ENCODE measurements at regions not wholly inside any gene's neighbourhood (a gene's known extent, or its start where the extent isn't known, plus 50 kb on each side); places are given as distances from the start of the nearest gene placed in this dataset.

- intact Hi-C loops (cut with micrococcal nuclease): no loop called here
Measured at GRCh38 chr11:15716550-15716949, 601.8 kb downstream of the INSC start.

GRCh38 chr11:15720460-15720859 is 605.7 kb downstream of the INSC start:
- peaks cover 37% of the 10 kb centered on the region for H3K27me3 Mint-ChIP-seq (ENCODE audit: insufficient read depth, unreplicated experiment)
- no peaks in the 10 kb centered on the region for H3K36me3 Mint-ChIP-seq (ENCODE audit: insufficient read depth, unreplicated experiment)
- BruUV-seq (replicated peaks): no TSS peak
- no peak overlapping the region for H3K4me3 Mint-ChIP-seq (ENCODE audit: unreplicated experiment)
- POLR2A ChIA-PET: interaction anchor here (0.6 kb wide), 1 partner anchor 84 kb away, joined by 3 read pairs; no protein-coding TSS in a partner anchor
- peak; percentile 6 for DNase-seq (ENCODE audit: unreplicated experiment)
- no peaks in the 10 kb centered on the region for H3K4me1 Mint-ChIP-seq (ENCODE audit: insufficient read depth, unreplicated experiment)
- intact Hi-C loops (cut with micrococcal nuclease): no loop called here
- H3K9me3 Mint-ChIP-seq (ENCODE audit: unreplicated experiment): no peaks in the 10 kb centered on the region
- TF ChIP-seq CTCF (IDR thresholded peaks at IDR 0.05; ENCODE audit: unreplicated experiment): no peak
- CTCF ChIA-PET: interaction anchor here (0.8 to 1.6 kb wide), 2 partner anchors 52 to 70 kb away, joined by 3 to 5 read pairs; no protein-coding TSS in a partner anchor
- no peak overlapping the region for H3K27ac Mint-ChIP-seq (ENCODE audit: low read depth, unreplicated experiment)

More at GRCh38 chr11:15716550-15716949, 601.8 kb downstream of the INSC start:
- no TSS peak for BruUV-seq (replicated peaks)
- peaks cover 41% of the 10 kb centered on the region for H3K27me3 Mint-ChIP-seq (ENCODE audit: insufficient read depth, unreplicated experiment)
- no peaks in the 10 kb centered on the region for H3K9me3 Mint-ChIP-seq (ENCODE audit: unreplicated experiment)
- ChIA-PET CTCF (interaction anchor here (0.7 to 1.3 kb wide), 2 partner anchors 14 to 305 kb away, joined by 3 to 4 read pairs; no protein-coding TSS in a partner anchor), POLR2A (no interaction called here)
- no peak overlapping the region for H3K27ac Mint-ChIP-seq (ENCODE audit: low read depth, unreplicated experiment)
- no peaks in the 10 kb centered on the region for H3K36me3 Mint-ChIP-seq (ENCODE audit: insufficient read depth, unreplicated experiment)
- no peak for TF ChIP-seq CTCF (IDR thresholded peaks at IDR 0.05; ENCODE audit: unreplicated experiment)
- DNase-seq (ENCODE audit: unreplicated experiment): peak; percentile 43
- H3K4me3 Mint-ChIP-seq (ENCODE audit: unreplicated experiment): no peak overlapping the region
- H3K4me1 Mint-ChIP-seq (ENCODE audit: insufficient read depth, unreplicated experiment): no peaks in the 10 kb centered on the region

- CTCF ChIA-PET: interaction anchor here (0.9 kb wide), 1 partner anchor 96 kb away, joined by 3 read pairs; no protein-coding TSS in a partner anchor
- H3K4me1 Mint-ChIP-seq (ENCODE audit: insufficient read depth, unreplicated experiment): no peaks in the 10 kb centered on the region
- no TSS peak for BruUV-seq (replicated peaks)
- no peaks in the 10 kb centered on the region for H3K36me3 Mint-ChIP-seq (ENCODE audit: insufficient read depth, unreplicated experiment)
- H3K27me3 Mint-ChIP-seq (ENCODE audit: insufficient read depth, unreplicated experiment): peaks cover 33% of the 10 kb centered on the region
- POLR2A ChIA-PET: interaction anchor here (1.6 kb wide), 1 partner anchor 59 kb away, joined by 3 read pairs; no protein-coding TSS in a partner anchor
- no peak for DNase-seq (ENCODE audit: unreplicated experiment)
- no peak overlapping the region for H3K27ac Mint-ChIP-seq (ENCODE audit: low read depth, unreplicated experiment)
- no peak for TF ChIP-seq CTCF (IDR thresholded peaks at IDR 0.05; ENCODE audit: unreplicated experiment)
- H3K9me3 Mint-ChIP-seq (ENCODE audit: unreplicated experiment): no peaks in the 10 kb centered on the region
- intact Hi-C loops (cut with micrococcal nuclease): no loop called here
- H3K4me3 Mint-ChIP-seq (ENCODE audit: unreplicated experiment): no peak overlapping the region
Measured at GRCh38 chr11:15723966-15724365, 609.2 kb downstream of the INSC start.

GRCh38 chr11:15724601-15725000 is 609.9 kb downstream of the INSC start:
- H3K4me3 Mint-ChIP-seq (ENCODE audit: unreplicated experiment): no peak overlapping the region
- intact Hi-C loops (cut with micrococcal nuclease): no loop called here
- TF ChIP-seq CTCF (IDR thresholded peaks at IDR 0.05; ENCODE audit: unreplicated experiment): no peak
- no peaks in the 10 kb centered on the region for H3K4me1 Mint-ChIP-seq (ENCODE audit: insufficient read depth, unreplicated experiment)
- H3K27ac Mint-ChIP-seq (ENCODE audit: low read depth, unreplicated experiment): no peak overlapping the region
- peaks cover 30% of the 10 kb centered on the region for H3K27me3 Mint-ChIP-seq (ENCODE audit: insufficient read depth, unreplicated experiment)
- CTCF ChIA-PET: no interaction called here
- POLR2A ChIA-PET: interaction anchor here (0.6 to 1.6 kb wide), 2 partner anchors 23 to 58 kb away, joined by 3 read pairs; no protein-coding TSS in a partner anchor
- no peaks in the 10 kb centered on the region for H3K36me3 Mint-ChIP-seq (ENCODE audit: insufficient read depth, unreplicated experiment)
- BruUV-seq (replicated peaks): no TSS peak
- DNase-seq (ENCODE audit: unreplicated experiment): no peak
- no peaks in the 10 kb centered on the region for H3K9me3 Mint-ChIP-seq (ENCODE audit: unreplicated experiment)
